ENCODE measurements at regions not wholly inside any gene's neighbourhood (a gene's known extent, or its start where the extent isn't known, plus 50 kb on each side); places are given as distances from the start of the nearest gene placed in this dataset.

DNA sequence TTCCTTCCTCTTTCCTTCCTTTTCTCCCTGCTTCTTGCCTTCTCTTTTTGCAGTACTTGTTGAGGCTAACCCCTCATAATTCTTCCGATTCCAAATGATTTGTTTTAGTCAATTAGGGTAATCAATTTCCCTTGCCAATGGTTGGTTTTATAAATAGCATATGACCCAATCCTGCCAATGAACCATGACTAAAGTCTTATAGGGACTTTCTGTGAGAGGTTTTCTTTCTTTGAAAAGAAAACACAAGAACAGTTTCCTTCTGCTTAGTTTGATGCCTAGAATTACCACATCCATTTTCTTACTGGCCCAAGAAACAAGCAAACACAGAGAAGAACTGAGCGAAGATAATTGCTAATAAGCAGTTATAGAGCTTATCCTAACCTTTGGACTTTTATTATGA, 292.5 kb upstream of the SATB1 start:
- Histone ChIP-seq H3K4me2 (ENCODE audit: insufficient read depth, low read length, poor library complexity, severe bottlenecking) (no peak overlapping the region), H3K27me3 (ENCODE audit: control insufficient read depth in 3 of 3, insufficient read depth in 3 of 3, low read depth in 1 of 3, low read length in 3 of 3) (no peaks in the 10 kb centered on the region), H2AK5ac (ENCODE audit: low read depth, low read length) (no peak overlapping the region), H3K9me3 (replicated peaks in 1 of 2; ENCODE audit: control insufficient read depth in 2 of 2, insufficient read depth in 1 of 2, low read depth in 1 of 2, low read length in 2 of 2) (no peaks in the 10 kb centered on the region), H3K14ac (ENCODE audit: low read length) (no peak overlapping the region), H3K18ac (ENCODE audit: low read length) (no peak overlapping the region), H3K9ac (ENCODE audit: low read depth, low read length, poor library complexity) (no peak overlapping the region), H2BK5ac (ENCODE audit: low read length) (no peak overlapping the region), H3K4me1 (ENCODE audit: control insufficient read depth in 2 of 2, insufficient read depth in 1 of 2, low read depth in 1 of 2, low read length in 2 of 2) (no peaks in the 10 kb centered on the region), H3K36me3 (replicated peaks in 1 of 2; ENCODE audit: control insufficient read depth in 2 of 2, insufficient read depth in 2 of 2, low read length in 2 of 2) (no peaks in the 10 kb centered on the region), H3K27ac (replicated peaks; ENCODE audit: low read length) (no peak overlapping the region), H3K23ac (ENCODE audit: low read depth, low read length, poor library complexity) (no peak overlapping the region), H2AFZ (ENCODE audit: low read length) (no peak overlapping the region), H2BK15ac (ENCODE audit: low read length) (no peak overlapping the region), H3K4me3 (ENCODE audit: low read length in 2 of 2) (no peak overlapping the region), H2BK12ac (ENCODE audit: low read length) (no peak overlapping the region), H3K79me1 (ENCODE audit: low read depth, low read length) (no peaks in the 10 kb centered on the region), H2BK120ac (ENCODE audit: low read depth, low read length) (no peak overlapping the region), H3K4ac (ENCODE audit: low read length) (no peak overlapping the region), H4K8ac (ENCODE audit: low read depth, low read length) (no peak overlapping the region), H4K91ac (ENCODE audit: low read depth, low read length, poor library complexity) (no peak overlapping the region)
- no CpG with 5 or more reads among the region's 2 CpGs for WGBS, 2 donors (ENCODE audit: extremely low coverage in 2 of 2, insufficient read length in 2 of 2, insufficient replicate concordance in 1 of 2)
- no peak for DNase-seq (ENCODE audit: low spot score)

DNA sequence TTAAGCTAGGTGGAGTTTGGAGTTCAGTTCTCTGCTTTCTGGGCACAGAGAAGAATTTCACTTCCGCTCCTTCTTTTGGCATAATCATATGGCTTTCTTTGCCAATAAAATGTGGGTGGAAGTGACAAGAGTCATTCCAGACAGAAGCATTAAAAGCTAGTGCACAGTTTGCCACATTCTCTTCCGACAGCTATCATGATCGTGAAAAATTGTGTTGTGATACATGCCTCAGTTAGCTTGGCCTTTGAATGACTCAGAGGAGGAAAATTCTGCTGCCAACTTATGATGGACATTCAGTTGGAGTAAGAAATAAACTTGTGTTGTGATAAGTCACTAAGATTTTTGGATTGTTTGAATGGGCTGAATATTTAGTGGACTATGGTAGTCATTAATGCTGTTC, 291.7 kb upstream of the SATB1 start:
- Histone ChIP-seq H3K4me1 (ENCODE audit: control insufficient read depth in 2 of 2, insufficient read depth in 1 of 2, low read depth in 1 of 2, low read length in 2 of 2) (no peaks in the 10 kb centered on the region), H3K14ac (ENCODE audit: low read length) (no peak overlapping the region), H3K9me3 (replicated peaks in 1 of 2; ENCODE audit: control insufficient read depth in 2 of 2, insufficient read depth in 1 of 2, low read depth in 1 of 2, low read length in 2 of 2) (no peaks in the 10 kb centered on the region), H2BK12ac (ENCODE audit: low read length) (no peak overlapping the region), H3K18ac (ENCODE audit: low read length) (no peak overlapping the region), H4K91ac (ENCODE audit: low read depth, low read length, poor library complexity) (no peak overlapping the region), H2AK5ac (ENCODE audit: low read depth, low read length) (no peak overlapping the region), H3K79me1 (ENCODE audit: low read depth, low read length) (no peaks in the 10 kb centered on the region), H3K27ac (replicated peaks; ENCODE audit: low read length) (no peak overlapping the region), H2BK15ac (ENCODE audit: low read length) (no peak overlapping the region), H3K36me3 (replicated peaks in 1 of 2; ENCODE audit: control insufficient read depth in 2 of 2, insufficient read depth in 2 of 2, low read length in 2 of 2) (no peaks in the 10 kb centered on the region), H4K8ac (ENCODE audit: low read depth, low read length) (no peak overlapping the region), H3K27me3 (ENCODE audit: control insufficient read depth in 3 of 3, insufficient read depth in 3 of 3, low read depth in 1 of 3, low read length in 3 of 3) (no peaks in the 10 kb centered on the region), H3K4ac (ENCODE audit: low read length) (no peak overlapping the region), H3K9ac (ENCODE audit: low read depth, low read length, poor library complexity) (no peak overlapping the region), H2BK5ac (ENCODE audit: low read length) (no peak overlapping the region), H3K4me3 (ENCODE audit: low read length in 2 of 2) (no peak overlapping the region), H2AFZ (ENCODE audit: low read length) (no peak overlapping the region), H3K23ac (ENCODE audit: low read depth, low read length, poor library complexity) (no peak overlapping the region), H2BK120ac (ENCODE audit: low read depth, low read length) (no peak overlapping the region), H3K4me2 (ENCODE audit: insufficient read depth, low read length, poor library complexity, severe bottlenecking) (no peak overlapping the region)
- no CpG with 5 or more reads among the region's 3 CpGs for WGBS, 2 donors (ENCODE audit: extremely low coverage in 2 of 2, insufficient read length in 2 of 2, insufficient replicate concordance in 1 of 2)
- no peak for DNase-seq (ENCODE audit: low spot score)

DNA sequence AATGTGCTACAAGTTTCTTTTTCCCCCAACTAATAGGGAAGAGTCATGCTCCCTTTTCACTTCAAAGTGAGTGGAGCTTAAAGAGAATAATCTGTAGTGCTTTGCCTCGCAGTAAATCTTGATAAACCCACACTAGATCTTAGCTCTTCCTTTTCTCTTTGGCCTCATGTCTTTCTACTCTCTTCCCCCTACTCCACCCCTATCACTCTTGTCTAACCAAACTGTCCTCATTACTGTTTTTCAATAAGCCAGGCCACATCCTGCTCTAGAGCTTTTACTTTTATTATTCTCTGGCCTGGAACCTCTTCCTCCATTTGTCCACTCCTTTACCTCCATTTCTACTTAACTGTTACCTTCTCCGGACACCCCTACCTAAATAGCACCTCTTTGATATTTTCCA, 291.0 kb upstream of the SATB1 start:
- no peaks in the 10 kb centered on the region for H3K36me3 ChIP-seq (replicated peaks in 1 of 2; ENCODE audit: control insufficient read depth in 2 of 2, insufficient read depth in 2 of 2, low read length in 2 of 2)
- no peak overlapping the region for H3K14ac ChIP-seq (ENCODE audit: low read length)
- H3K4me3 ChIP-seq (ENCODE audit: low read length in 2 of 2) = no peak overlapping the region
- no peaks in the 10 kb centered on the region for H3K4me1 ChIP-seq (ENCODE audit: control insufficient read depth in 2 of 2, insufficient read depth in 1 of 2, low read depth in 1 of 2, low read length in 2 of 2)
- H4K8ac ChIP-seq (ENCODE audit: low read depth, low read length) = no peak overlapping the region
- H2AK5ac ChIP-seq (ENCODE audit: low read depth, low read length) = no peak overlapping the region
- H3K27me3 ChIP-seq (ENCODE audit: control insufficient read depth in 3 of 3, insufficient read depth in 3 of 3, low read depth in 1 of 3, low read length in 3 of 3) = no peaks in the 10 kb centered on the region
- DNase-seq (ENCODE audit: low spot score) = no peak
- H3K4me2 ChIP-seq (ENCODE audit: insufficient read depth, low read length, poor library complexity, severe bottlenecking) = no peak overlapping the region
- H2BK120ac ChIP-seq (ENCODE audit: low read depth, low read length) = no peak overlapping the region
- no peak overlapping the region for H2AFZ ChIP-seq (ENCODE audit: low read length)
- H3K4ac ChIP-seq (ENCODE audit: low read length) = no peak overlapping the region
- no peak overlapping the region for H2BK5ac ChIP-seq (ENCODE audit: low read length)
- no peak overlapping the region for H2BK15ac ChIP-seq (ENCODE audit: low read length)
- H4K91ac ChIP-seq (ENCODE audit: low read depth, low read length, poor library complexity) = no peak overlapping the region
- no peaks in the 10 kb centered on the region for H3K79me1 ChIP-seq (ENCODE audit: low read depth, low read length)
- no peak overlapping the region for H3K27ac ChIP-seq (replicated peaks; ENCODE audit: low read length)
- H3K9ac ChIP-seq (ENCODE audit: low read depth, low read length, poor library complexity) = no peak overlapping the region
- no peaks in the 10 kb centered on the region for H3K9me3 ChIP-seq (replicated peaks in 1 of 2; ENCODE audit: control insufficient read depth in 2 of 2, insufficient read depth in 1 of 2, low read depth in 1 of 2, low read length in 2 of 2)
- no peak overlapping the region for H3K23ac ChIP-seq (ENCODE audit: low read depth, low read length, poor library complexity)
- no peak overlapping the region for H3K18ac ChIP-seq (ENCODE audit: low read length)
- H2BK12ac ChIP-seq (ENCODE audit: low read length) = no peak overlapping the region
- no CpG with 5 or more reads among the region's 2 CpGs for WGBS, 2 donors (ENCODE audit: extremely low coverage in 2 of 2, insufficient read length in 2 of 2, insufficient replicate concordance in 1 of 2)

DNA sequence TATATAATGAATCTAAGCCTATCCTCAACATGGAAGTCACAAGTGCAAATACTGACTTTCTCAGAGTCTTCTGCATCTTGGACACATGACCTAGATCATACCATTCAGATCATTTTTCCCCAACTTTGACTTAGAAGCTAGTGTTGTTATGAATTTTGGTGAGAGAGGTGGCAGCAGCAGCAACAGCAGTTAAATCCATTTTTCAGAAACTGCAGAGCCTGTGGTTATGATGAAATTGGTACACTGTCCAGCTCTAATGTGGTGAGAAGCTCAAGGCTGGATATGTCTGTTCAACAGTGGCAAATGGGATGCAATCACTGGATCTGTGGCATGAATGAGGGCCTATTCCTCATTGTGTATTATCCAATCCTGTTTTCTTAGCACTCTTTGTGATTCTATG, 290.1 kb upstream of the SATB1 start:
- H3K4ac ChIP-seq (ENCODE audit: low read length) = no peak overlapping the region
- H2BK12ac ChIP-seq (ENCODE audit: low read length) = no peak overlapping the region
- H3K36me3 ChIP-seq (replicated peaks in 1 of 2; ENCODE audit: control insufficient read depth in 2 of 2, insufficient read depth in 2 of 2, low read length in 2 of 2) = no peaks in the 10 kb centered on the region
- H3K14ac ChIP-seq (ENCODE audit: low read length) = no peak overlapping the region
- no peak overlapping the region for H2BK120ac ChIP-seq (ENCODE audit: low read depth, low read length)
- H2AFZ ChIP-seq (ENCODE audit: low read length) = no peak overlapping the region
- H3K27me3 ChIP-seq (ENCODE audit: control insufficient read depth in 3 of 3, insufficient read depth in 3 of 3, low read depth in 1 of 3, low read length in 3 of 3) = no peaks in the 10 kb centered on the region
- no peak overlapping the region for H2AK5ac ChIP-seq (ENCODE audit: low read depth, low read length)
- H3K4me1 ChIP-seq (ENCODE audit: control insufficient read depth in 2 of 2, insufficient read depth in 1 of 2, low read depth in 1 of 2, low read length in 2 of 2) = no peaks in the 10 kb centered on the region
- no peak overlapping the region for H3K9ac ChIP-seq (ENCODE audit: low read depth, low read length, poor library complexity)
- H2BK5ac ChIP-seq (ENCODE audit: low read length) = no peak overlapping the region
- no peak for DNase-seq (ENCODE audit: low spot score)
- H3K23ac ChIP-seq (ENCODE audit: low read depth, low read length, poor library complexity) = no peak overlapping the region
- H3K4me3 ChIP-seq (ENCODE audit: low read length in 2 of 2) = no peak overlapping the region
- no peak overlapping the region for H3K4me2 ChIP-seq (ENCODE audit: insufficient read depth, low read length, poor library complexity, severe bottlenecking)
- no peaks in the 10 kb centered on the region for H3K79me1 ChIP-seq (ENCODE audit: low read depth, low read length)
- H2BK15ac ChIP-seq (ENCODE audit: low read length) = no peak overlapping the region
- no peaks in the 10 kb centered on the region for H3K9me3 ChIP-seq (replicated peaks in 1 of 2; ENCODE audit: control insufficient read depth in 2 of 2, insufficient read depth in 1 of 2, low read depth in 1 of 2, low read length in 2 of 2)
- H3K27ac ChIP-seq (replicated peaks; ENCODE audit: low read length) = no peak overlapping the region
- peak overlapping the region; percentile 16 for H3K18ac ChIP-seq (ENCODE audit: low read length)
- H4K8ac ChIP-seq (ENCODE audit: low read depth, low read length) = no peak overlapping the region
- H4K91ac ChIP-seq (ENCODE audit: low read depth, low read length, poor library complexity) = no peak overlapping the region

All from neuronal stem cell (in vitro differentiated cells).